Endothelial cell of umbilical vein (primary cell): ENCODE measurements at regions not wholly inside any gene's neighbourhood (a gene's known extent, or its start where the extent isn't known, plus 50 kb on each side); places are given as distances from the start of the nearest gene placed in this dataset.

ENCODE experiments used
- EZH2 ChIP-seq: IDR thresholded peaks from 2 replicates; pipeline ENCODE4 v1.6.1; 2012; ENCODE audit warnings: borderline replicate concordance, low read depth, mild to moderate bottlenecking, moderate library complexity, low read length, inconsistent platforms; ENCODE audit not compliant: severe bottlenecking
- FOS ChIP-seq: IDR thresholded peaks from 2 replicates; pipeline ENCODE4 v1.6.1; 2011; ENCODE audit warnings: mild to moderate bottlenecking, low read length, moderate library complexity, borderline replicate concordance; ENCODE audit not compliant: insufficient read depth
- POLR2A ChIP-seq: IDR thresholded peaks from 2 replicates; pipeline ENCODE4 v1.6.1; 2012; ENCODE audit warnings: low read depth, mild to moderate bottlenecking, control low read depth, low read length
- POLR2AphosphoS5 ChIP-seq: IDR thresholded peaks from 2 replicates; pipeline ENCODE4 v1.6.1; 2012; ENCODE audit warnings: low read depth, mild to moderate bottlenecking, control low read depth, low read length, moderate library complexity; ENCODE audit not compliant: insufficient read depth
- TF ChIP-seq, protein P1 (sequence below), 2 donors: IDR thresholded peaks; 1 replicate in 1 of 2; 2 replicates in 1 of 2; pipeline ENCODE4 v1.5.1; 2011; ENCODE audit warnings: low read length in 2 of 2, mild to moderate bottlenecking in 2 of 2, moderate library complexity in 2 of 2, control low read depth in 1 of 2, inconsistent platforms in 1 of 2, low read depth in 1 of 2; ENCODE audit not compliant: insufficient read depth in 1 of 2; ENCODE audit errors: extremely low read depth in 1 of 2
- TF ChIP-seq, protein P2 (sequence below): IDR thresholded peaks from 2 replicates; pipeline ENCODE4 v1.6.1; 2011; ENCODE audit not compliant: insufficient read depth, insufficient read length

GRCh38 chr3:82386647-82387046 lies 625.2 kb upstream of the GBE1 start:
- TF ChIP-seq, protein P1, sequence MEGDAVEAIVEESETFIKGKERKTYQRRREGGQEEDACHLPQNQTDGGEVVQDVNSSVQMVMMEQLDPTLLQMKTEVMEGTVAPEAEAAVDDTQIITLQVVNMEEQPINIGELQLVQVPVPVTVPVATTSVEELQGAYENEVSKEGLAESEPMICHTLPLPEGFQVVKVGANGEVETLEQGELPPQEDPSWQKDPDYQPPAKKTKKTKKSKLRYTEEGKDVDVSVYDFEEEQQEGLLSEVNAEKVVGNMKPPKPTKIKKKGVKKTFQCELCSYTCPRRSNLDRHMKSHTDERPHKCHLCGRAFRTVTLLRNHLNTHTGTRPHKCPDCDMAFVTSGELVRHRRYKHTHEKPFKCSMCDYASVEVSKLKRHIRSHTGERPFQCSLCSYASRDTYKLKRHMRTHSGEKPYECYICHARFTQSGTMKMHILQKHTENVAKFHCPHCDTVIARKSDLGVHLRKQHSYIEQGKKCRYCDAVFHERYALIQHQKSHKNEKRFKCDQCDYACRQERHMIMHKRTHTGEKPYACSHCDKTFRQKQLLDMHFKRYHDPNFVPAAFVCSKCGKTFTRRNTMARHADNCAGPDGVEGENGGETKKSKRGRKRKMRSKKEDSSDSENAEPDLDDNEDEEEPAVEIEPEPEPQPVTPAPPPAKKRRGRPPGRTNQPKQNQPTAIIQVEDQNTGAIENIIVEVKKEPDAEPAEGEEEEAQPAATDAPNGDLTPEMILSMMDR (IDR thresholded peaks at IDR 0.05; ENCODE audit: extremely low read depth in 1 of 2, insufficient read depth in 1 of 2, low read depth in 1 of 2, low read length in 2 of 2): no peak
- TF ChIP-seq POLR2A (no peak), FOS (no peak), POLR2AphosphoS5 (no peak), EZH2 (no peak)
- TF ChIP-seq, protein P2, sequence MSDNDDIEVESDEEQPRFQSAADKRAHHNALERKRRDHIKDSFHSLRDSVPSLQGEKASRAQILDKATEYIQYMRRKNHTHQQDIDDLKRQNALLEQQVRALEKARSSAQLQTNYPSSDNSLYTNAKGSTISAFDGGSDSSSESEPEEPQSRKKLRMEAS: no peak
